ENCODE measurements at regions not wholly inside any gene's neighbourhood (a gene's known extent, or its start where the extent isn't known, plus 50 kb on each side); places are given as distances from the start of the nearest gene placed in this dataset.

DNA sequence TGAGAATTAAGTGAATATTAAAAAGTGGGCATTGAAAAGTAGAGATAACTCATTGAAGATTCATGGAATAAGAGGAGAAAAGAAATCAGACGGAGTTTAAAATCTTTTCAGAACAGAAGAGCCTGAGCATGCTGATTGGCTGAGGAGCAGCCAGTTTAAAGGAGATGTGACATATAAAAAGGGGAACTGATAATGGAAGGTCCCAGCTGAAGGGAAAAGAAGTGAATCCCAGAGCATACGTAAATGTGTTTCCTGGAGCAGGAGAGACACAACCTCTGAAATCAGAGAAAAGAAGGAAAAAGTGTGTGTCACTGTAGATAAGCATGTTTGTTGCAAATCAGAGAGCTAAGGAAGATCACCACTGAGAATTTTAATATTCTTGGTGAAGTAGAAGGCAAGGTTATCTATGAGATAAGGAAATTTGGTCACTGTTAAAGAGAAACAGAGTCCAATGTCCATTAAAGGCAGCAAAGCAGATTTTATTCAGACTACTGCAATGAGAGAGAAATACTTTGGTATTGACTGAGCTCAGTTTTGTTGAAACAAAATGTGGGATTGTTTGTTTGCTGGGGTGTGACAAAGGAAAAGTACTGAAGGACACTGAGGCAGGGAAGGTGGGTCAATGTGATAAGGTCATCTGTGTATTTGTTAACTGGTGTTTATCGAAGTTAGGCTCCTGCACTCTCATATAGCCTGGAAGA lies 84.6 kb upstream of the WDR72 start:
- H3K4me3 ChIP-seq (ENCODE audit: low read depth, low read length) = no peak overlapping the region

DNA sequence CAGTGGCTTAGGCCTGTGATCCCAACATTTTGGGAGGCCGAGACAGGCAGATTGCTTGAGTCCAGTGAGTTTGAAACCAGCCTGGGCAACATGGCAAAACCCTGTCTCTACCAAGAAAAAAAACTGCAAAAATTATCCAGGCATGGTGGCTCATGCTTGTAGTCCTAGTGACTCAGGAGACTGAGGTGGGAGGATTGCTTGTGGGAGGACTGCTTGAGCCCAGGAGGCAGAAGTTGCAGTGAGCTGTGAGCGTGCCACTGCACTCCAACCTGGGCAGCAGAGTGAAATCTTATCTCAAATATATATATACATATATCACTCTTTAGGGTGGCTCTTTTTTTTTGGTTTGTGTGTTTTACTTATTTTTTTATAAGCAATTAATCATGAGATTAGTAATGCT lies 83.7 kb upstream of the WDR72 start:
- TF ChIP-seq, protein P1, sequence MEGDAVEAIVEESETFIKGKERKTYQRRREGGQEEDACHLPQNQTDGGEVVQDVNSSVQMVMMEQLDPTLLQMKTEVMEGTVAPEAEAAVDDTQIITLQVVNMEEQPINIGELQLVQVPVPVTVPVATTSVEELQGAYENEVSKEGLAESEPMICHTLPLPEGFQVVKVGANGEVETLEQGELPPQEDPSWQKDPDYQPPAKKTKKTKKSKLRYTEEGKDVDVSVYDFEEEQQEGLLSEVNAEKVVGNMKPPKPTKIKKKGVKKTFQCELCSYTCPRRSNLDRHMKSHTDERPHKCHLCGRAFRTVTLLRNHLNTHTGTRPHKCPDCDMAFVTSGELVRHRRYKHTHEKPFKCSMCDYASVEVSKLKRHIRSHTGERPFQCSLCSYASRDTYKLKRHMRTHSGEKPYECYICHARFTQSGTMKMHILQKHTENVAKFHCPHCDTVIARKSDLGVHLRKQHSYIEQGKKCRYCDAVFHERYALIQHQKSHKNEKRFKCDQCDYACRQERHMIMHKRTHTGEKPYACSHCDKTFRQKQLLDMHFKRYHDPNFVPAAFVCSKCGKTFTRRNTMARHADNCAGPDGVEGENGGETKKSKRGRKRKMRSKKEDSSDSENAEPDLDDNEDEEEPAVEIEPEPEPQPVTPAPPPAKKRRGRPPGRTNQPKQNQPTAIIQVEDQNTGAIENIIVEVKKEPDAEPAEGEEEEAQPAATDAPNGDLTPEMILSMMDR (IDR thresholded peaks at IDR 0.05; ENCODE audit: borderline replicate concordance, insufficient read depth, low read depth, low read length) = no peak
- H3K4me3 ChIP-seq (ENCODE audit: low read depth, low read length) = no peak overlapping the region

More for the DNA sequence above, 84.6 kb upstream of the WDR72 start:
- TF ChIP-seq, protein P1 (IDR thresholded peaks at IDR 0.05; ENCODE audit: borderline replicate concordance, insufficient read depth, low read depth, low read length) = no peak

DNA sequence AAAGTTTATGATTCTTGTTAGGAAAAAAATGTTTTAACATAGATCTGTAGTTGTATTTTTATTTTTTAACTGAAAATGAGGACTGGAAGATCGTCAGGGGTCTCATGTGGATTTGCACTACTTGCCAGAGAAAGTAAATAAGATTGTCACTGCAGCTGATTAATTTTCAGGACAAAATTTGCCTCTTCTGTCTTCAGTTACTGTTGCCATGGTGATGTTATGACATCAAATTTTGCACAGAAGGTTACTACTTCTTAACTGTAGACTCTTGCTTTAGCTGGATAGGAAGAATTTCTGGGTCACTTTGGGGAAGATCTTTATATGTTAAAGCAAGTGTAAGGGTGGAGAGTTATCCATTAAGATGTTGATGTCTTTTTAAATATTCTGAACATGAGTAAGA lies 82.2 kb upstream of the WDR72 start:
- TF ChIP-seq, protein P1 (IDR thresholded peaks at IDR 0.05; ENCODE audit: borderline replicate concordance, insufficient read depth, low read depth, low read length) = no peak
- H3K4me3 ChIP-seq (ENCODE audit: low read depth, low read length) = no peak overlapping the region

DNA sequence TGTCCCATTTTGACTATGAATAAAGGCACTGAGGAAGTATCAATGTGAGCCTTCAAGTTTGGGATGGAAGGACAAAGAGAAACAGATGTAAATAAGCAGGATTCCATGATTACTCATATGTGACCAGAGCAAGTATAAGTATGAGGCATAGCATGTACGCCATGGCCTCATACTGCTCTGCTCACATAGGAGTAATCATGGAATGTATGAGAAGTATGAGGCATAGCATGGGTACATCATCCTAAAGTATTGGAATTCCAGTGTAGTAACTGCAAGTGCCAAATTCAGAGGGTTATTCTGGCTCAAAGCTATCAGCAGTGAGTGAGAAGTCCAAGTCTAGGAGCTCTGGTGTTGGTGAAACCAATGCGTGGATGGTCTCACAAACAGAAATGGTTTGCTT lies 81.2 kb upstream of the WDR72 start:
- TF ChIP-seq, protein P1 (IDR thresholded peaks at IDR 0.05; ENCODE audit: borderline replicate concordance, insufficient read depth, low read depth, low read length) = no peak
- no peak overlapping the region for H3K4me3 ChIP-seq (ENCODE audit: low read depth, low read length)

DNA sequence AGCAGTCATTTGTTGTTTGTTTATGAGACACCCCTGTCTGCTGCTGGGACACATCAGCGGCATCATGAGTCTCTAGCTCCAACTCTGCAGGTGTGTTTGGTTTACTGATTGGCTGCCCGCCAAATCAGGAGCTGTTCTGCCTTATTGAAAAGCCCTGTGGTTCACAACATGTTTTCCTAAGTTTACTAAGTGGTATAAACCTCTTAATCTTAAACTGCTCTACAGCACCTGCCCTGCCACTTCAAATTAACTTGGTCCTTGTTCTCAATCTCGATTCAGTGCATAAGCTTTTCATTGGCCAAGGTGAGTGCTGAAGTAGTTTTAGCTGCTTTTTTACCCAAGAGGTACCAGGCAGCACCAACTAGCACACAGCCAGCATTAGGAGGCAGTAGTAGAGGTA lies 77.8 kb upstream of the WDR72 start:
- H3K4me3 ChIP-seq (ENCODE audit: low read depth, low read length) = no peak overlapping the region
- TF ChIP-seq, protein P1 (IDR thresholded peaks at IDR 0.05; ENCODE audit: borderline replicate concordance, insufficient read depth, low read depth, low read length) = no peak

DNA sequence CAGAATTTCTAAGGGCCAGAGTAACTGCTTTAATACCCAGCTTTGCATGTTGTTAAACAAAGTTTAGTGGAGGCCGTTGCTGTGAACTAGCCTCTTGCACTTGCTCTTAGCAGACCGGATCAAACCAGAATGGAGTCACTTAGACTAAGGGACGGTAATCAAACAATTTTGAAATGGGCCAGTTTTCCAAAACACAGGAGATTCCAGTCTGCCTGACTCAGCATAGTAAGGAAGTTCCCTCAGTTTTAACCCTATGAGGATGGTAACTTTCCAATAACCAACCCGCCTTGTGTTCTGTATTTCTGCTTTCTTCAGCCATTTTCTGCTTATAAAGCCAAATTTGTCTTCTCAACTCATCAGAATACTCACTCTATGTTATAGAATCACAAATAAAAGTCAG lies 77.2 kb upstream of the WDR72 start:
- TF ChIP-seq, protein P1 (IDR thresholded peaks at IDR 0.05; ENCODE audit: borderline replicate concordance, insufficient read depth, low read depth, low read length) = no peak

DNA sequence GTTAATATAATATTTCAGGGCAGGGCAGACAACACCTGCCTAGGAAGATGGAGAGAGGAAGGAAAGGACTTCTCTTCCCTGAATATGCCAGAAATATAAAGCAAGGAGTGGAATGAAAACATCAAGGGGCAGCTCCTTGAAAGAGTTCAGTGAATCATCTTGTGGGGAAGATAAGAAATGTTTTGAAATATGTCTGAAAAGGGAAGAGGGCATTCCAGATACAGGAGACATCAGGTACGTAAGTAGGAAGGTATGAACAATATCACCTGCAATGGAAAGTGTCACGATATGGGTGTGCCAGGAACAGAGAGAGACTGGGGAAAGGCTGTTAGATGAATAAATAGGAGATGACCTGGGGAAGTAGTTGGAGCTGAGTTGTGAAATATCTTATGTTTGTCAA lies 75.8 kb upstream of the WDR72 start:
- TF ChIP-seq, protein P1 (IDR thresholded peaks at IDR 0.05; ENCODE audit: borderline replicate concordance, insufficient read depth, low read depth, low read length) = no peak
- no peak overlapping the region for H3K4me3 ChIP-seq (ENCODE audit: low read depth, low read length)

More for the DNA sequence above, 77.2 kb upstream of the WDR72 start:
- H3K4me3 ChIP-seq (ENCODE audit: low read depth, low read length) = no peak overlapping the region
